ENCODE measurements at regions not wholly inside any gene's neighbourhood (a gene's known extent, or its start where the extent isn't known, plus 50 kb on each side); places are given as distances from the start of the nearest gene placed in this dataset.
"Not testable (repeated sequence)": the region's sequence is repeated elsewhere in the genome, so short reads cannot be mapped to it uniquely, and the experiment has no call there.

GRCh38 chr7:93711926-93712325, 137.4 kb upstream of the CALCR start:
- Histone ChIP-seq H3K27me3 (ENCODE audit: insufficient read depth, poor library complexity, severe bottlenecking) (no peaks in the 10 kb centered on the region), H3K4me3 (replicated peaks; ENCODE audit: insufficient read depth, low read length) (no peak overlapping the region), H3K27ac (replicated peaks) (no peak overlapping the region)
- TF ChIP-seq, protein P1, sequence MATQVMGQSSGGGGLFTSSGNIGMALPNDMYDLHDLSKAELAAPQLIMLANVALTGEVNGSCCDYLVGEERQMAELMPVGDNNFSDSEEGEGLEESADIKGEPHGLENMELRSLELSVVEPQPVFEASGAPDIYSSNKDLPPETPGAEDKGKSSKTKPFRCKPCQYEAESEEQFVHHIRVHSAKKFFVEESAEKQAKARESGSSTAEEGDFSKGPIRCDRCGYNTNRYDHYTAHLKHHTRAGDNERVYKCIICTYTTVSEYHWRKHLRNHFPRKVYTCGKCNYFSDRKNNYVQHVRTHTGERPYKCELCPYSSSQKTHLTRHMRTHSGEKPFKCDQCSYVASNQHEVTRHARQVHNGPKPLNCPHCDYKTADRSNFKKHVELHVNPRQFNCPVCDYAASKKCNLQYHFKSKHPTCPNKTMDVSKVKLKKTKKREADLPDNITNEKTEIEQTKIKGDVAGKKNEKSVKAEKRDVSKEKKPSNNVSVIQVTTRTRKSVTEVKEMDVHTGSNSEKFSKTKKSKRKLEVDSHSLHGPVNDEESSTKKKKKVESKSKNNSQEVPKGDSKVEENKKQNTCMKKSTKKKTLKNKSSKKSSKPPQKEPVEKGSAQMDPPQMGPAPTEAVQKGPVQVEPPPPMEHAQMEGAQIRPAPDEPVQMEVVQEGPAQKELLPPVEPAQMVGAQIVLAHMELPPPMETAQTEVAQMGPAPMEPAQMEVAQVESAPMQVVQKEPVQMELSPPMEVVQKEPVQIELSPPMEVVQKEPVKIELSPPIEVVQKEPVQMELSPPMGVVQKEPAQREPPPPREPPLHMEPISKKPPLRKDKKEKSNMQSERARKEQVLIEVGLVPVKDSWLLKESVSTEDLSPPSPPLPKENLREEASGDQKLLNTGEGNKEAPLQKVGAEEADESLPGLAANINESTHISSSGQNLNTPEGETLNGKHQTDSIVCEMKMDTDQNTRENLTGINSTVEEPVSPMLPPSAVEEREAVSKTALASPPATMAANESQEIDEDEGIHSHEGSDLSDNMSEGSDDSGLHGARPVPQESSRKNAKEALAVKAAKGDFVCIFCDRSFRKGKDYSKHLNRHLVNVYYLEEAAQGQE (IDR thresholded peaks at IDR 0.05; ENCODE audit: insufficient replicate concordance, low read depth): no peak
- TF ChIP-seq SPI1 (IDR thresholded peaks at IDR 0.05; ENCODE audit: borderline replicate concordance, low read depth): no peak
- TF ChIP-seq, protein P2, sequence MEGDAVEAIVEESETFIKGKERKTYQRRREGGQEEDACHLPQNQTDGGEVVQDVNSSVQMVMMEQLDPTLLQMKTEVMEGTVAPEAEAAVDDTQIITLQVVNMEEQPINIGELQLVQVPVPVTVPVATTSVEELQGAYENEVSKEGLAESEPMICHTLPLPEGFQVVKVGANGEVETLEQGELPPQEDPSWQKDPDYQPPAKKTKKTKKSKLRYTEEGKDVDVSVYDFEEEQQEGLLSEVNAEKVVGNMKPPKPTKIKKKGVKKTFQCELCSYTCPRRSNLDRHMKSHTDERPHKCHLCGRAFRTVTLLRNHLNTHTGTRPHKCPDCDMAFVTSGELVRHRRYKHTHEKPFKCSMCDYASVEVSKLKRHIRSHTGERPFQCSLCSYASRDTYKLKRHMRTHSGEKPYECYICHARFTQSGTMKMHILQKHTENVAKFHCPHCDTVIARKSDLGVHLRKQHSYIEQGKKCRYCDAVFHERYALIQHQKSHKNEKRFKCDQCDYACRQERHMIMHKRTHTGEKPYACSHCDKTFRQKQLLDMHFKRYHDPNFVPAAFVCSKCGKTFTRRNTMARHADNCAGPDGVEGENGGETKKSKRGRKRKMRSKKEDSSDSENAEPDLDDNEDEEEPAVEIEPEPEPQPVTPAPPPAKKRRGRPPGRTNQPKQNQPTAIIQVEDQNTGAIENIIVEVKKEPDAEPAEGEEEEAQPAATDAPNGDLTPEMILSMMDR (IDR thresholded peaks at IDR 0.05; ENCODE audit: insufficient read depth, low read length): no peak
- TF ChIP-seq POLR2AphosphoS5 (IDR thresholded peaks at IDR 0.05; ENCODE audit: low read depth): no peak
- TF ChIP-seq GABPA (IDR thresholded peaks at IDR 0.05; ENCODE audit: low read depth): no peak
- DNase-seq (ENCODE audit: low read depth in 1 of 2, low spot score in 1 of 2): no peak

DNA sequence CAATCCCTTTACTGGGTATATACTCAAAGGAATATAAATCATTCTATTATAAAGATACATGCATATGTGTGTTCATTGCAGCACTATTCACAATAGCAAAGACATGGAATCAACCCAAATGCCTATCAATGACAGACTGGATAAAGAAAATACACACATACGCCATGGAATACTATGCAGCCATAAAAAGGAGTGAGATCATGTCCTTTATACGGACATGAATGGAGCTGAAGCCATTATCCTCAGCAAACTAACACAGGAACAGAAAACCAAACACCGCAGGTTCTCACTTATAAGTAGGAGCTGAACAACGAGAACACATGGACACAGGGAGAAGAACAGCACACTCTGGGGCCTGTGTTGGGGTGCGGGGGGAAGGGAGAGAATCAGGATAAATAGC, 133.7 kb upstream of the CALCR start:
- H3K27ac ChIP-seq (replicated peaks); H3K27me3 ChIP-seq (ENCODE audit: insufficient read depth, poor library complexity, severe bottlenecking); DNase-seq (ENCODE audit: low read depth in 1 of 2, low spot score in 1 of 2); H3K4me3 ChIP-seq (replicated peaks; ENCODE audit: insufficient read depth, low read length): not testable (repeated sequence)

- no peak overlapping the region for H3K27ac ChIP-seq (replicated peaks)
- TF ChIP-seq SPI1 (IDR thresholded peaks at IDR 0.05; ENCODE audit: borderline replicate concordance, low read depth) (no peak), POLR2AphosphoS5 (IDR thresholded peaks at IDR 0.05; ENCODE audit: low read depth) (no peak), GABPA (IDR thresholded peaks at IDR 0.05; ENCODE audit: low read depth) (no peak)
- TF ChIP-seq, protein P1 (IDR thresholded peaks at IDR 0.05; ENCODE audit: insufficient replicate concordance, low read depth): no peak
- TF ChIP-seq, protein P2 (IDR thresholded peaks at IDR 0.05; ENCODE audit: insufficient read depth, low read length): no peak
- no peaks in the 10 kb centered on the region for H3K27me3 ChIP-seq (ENCODE audit: insufficient read depth, poor library complexity, severe bottlenecking)
- H3K4me3 ChIP-seq (replicated peaks; ENCODE audit: insufficient read depth, low read length): no peak overlapping the region
- no peak for DNase-seq (ENCODE audit: low read depth in 1 of 2, low spot score in 1 of 2)
These were observed 132.7 kb upstream of the CALCR start for GRCh38 chr7:93707249-93707648.

GRCh38 chr7:93706162-93706561, 131.6 kb upstream of the CALCR start:
- H3K27ac ChIP-seq (replicated peaks); H3K27me3 ChIP-seq (ENCODE audit: insufficient read depth, poor library complexity, severe bottlenecking); H3K4me3 ChIP-seq (replicated peaks; ENCODE audit: insufficient read depth, low read length); DNase-seq (ENCODE audit: low read depth in 1 of 2, low spot score in 1 of 2): not testable (repeated sequence)

DNA sequence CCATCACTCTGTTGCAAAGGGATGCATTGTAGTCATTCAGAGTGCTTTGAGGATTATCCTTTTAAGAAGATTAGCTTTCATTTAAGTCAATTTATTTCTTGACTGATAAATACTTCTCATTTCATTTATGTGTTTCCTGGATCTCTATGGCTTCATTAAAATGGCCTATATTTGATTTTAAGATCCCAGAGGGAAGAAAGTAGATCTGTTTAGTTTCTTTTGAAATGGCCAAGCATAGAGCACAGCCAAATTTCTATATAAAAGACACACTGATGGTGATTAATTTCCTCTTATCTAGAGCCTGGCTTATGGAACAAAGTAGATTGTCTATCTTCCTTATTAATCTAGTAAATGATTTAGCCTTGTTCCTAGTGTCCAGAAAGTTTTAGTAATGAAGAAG, 129.7 kb upstream of the CALCR start:
- TF ChIP-seq GABPA (IDR thresholded peaks at IDR 0.05; ENCODE audit: low read depth) (no peak), POLR2AphosphoS5 (IDR thresholded peaks at IDR 0.05; ENCODE audit: low read depth) (no peak), SPI1 (IDR thresholded peaks at IDR 0.05; ENCODE audit: borderline replicate concordance, low read depth) (no peak)
- TF ChIP-seq, protein P1 (IDR thresholded peaks at IDR 0.05; ENCODE audit: insufficient replicate concordance, low read depth): no peak
- TF ChIP-seq, protein P2 (IDR thresholded peaks at IDR 0.05; ENCODE audit: insufficient read depth, low read length): no peak
- Histone ChIP-seq H3K27me3 (ENCODE audit: insufficient read depth, poor library complexity, severe bottlenecking) (no peaks in the 10 kb centered on the region), H3K4me3 (replicated peaks; ENCODE audit: insufficient read depth, low read length) (no peak overlapping the region), H3K27ac (replicated peaks) (no peak overlapping the region)
- DNase-seq (ENCODE audit: low read depth in 1 of 2, low spot score in 1 of 2): no peak

Measured in HL-60 (cell line).